Smooth muscle cell (in vitro differentiated cells): ENCODE measurements at regions not wholly inside any gene's neighbourhood (a gene's known extent, or its start where the extent isn't known, plus 50 kb on each side); places are given as distances from the start of the nearest gene placed in this dataset.

Experiments used
- DNase-seq: peaks from one replicate; lab custom pipeline; 2025; ENCODE audit not compliant: unreplicated experiment; lab: John Stamatoyannopoulos, UW
- H2AFZ ChIP-seq: fragments of 200-600 bp; sonication (generic); 2 replicates; pipeline ENCODE4 v1.6.0; 2016; ENCODE audit warnings: antibody characterized with exemption, low read depth, mild to moderate bottlenecking
- H3F3A ChIP-seq: fragments of 200-600 bp; sonication (generic); 2 replicates; pipeline ENCODE4 v1.6.0; 2017; ENCODE audit warnings: antibody characterized with exemption, low read depth
- H3K27ac ChIP-seq: fragments of 200-600 bp; sonication (generic); 2 replicates; pipeline ENCODE4 v1.5.1; 2016; ENCODE audit warnings: low read depth, mild to moderate bottlenecking
- H3K27me3 ChIP-seq: fragments of 200-600 bp; sonication (generic); 2 replicates; pipeline ENCODE4 v1.6.1; 2016; ENCODE audit warnings: low read depth, mild to moderate bottlenecking
- H3K36me3 ChIP-seq: fragments of 200-600 bp; sonication (generic); 2 replicates; pipeline ENCODE4 v1.5.1; 2016; ENCODE audit warnings: low read depth
- H3K4me1 ChIP-seq: fragments of 200-600 bp; sonication (generic); 2 replicates; pipeline ENCODE4 v1.5.1; 2016; ENCODE audit warnings: low read depth
- H3K4me2 ChIP-seq: fragments of 200-600 bp; sonication (generic); 2 replicates; pipeline ENCODE4 v1.6.0; 2016; ENCODE audit warnings: mild to moderate bottlenecking
- H3K4me3 ChIP-seq: fragments of 200-600 bp; sonication (generic); 2 replicates; pipeline ENCODE4 v1.5.1; 2016; ENCODE audit warnings: mild to moderate bottlenecking
- H3K79me2 ChIP-seq: fragments of 200-600 bp; sonication (generic); 2 replicates; pipeline ENCODE4 v1.6.0; 2016; ENCODE audit warnings: low read depth, mild to moderate bottlenecking
- H3K9ac ChIP-seq: fragments of 200-600 bp; sonication (generic); 2 replicates; pipeline ENCODE4 v1.6.0; 2016; ENCODE audit warnings: low read depth
- H3K9me3 ChIP-seq: fragments of 200-600 bp; sonication (generic); replicated peaks from 2 replicates; pipeline ENCODE4 v1.5.1; 2016; ENCODE audit warnings: low read depth
- H4K20me1 ChIP-seq: fragments of 200-600 bp; sonication (generic); 2 replicates; pipeline ENCODE4 v1.6.0; 2016; ENCODE audit warnings: low read depth
- CTCF ChIP-seq: fragments of 200-600 bp; sonication (generic); IDR thresholded peaks from 2 replicates; pipeline ENCODE4 v1.5.1; 2017; ENCODE audit warnings: borderline replicate concordance, mild to moderate bottlenecking, antibody characterized with exemption; ENCODE audit not compliant: insufficient read depth, poor library complexity, severe bottlenecking
- WGBS: methylation state at CpG from one replicate; pipeline ENCODE4 v1.1.7; 2016; ENCODE audit warnings: low lambda C conversion rate; 5-methylcytosine and 5-hydroxymethylcytosine counted together

GRCh38 chr4:119865389-119865788, 201.3 kb downstream of the MAD2L1 start:
- Histone ChIP-seq H4K20me1 (no peaks in the 10 kb centered on the region), H3K36me3 (no peaks in the 10 kb centered on the region), H3K27ac (no peak overlapping the region), H3K79me2 (no peaks in the 10 kb centered on the region), H3K9me3 (no peaks in the 10 kb centered on the region), H2AFZ (no peak overlapping the region), H3K4me3 (no peak overlapping the region), H3K9ac (no peak overlapping the region), H3F3A (no peaks in the 10 kb centered on the region), H3K4me2 (no peak overlapping the region), H3K4me1 (no peaks in the 10 kb centered on the region), H3K27me3 (no peaks in the 10 kb centered on the region)
- DNase-seq, result no peak
- no peak for TF ChIP-seq CTCF

GRCh38 chr4:119861731-119862130, 204.9 kb downstream of the MAD2L1 start:
- Histone ChIP-seq H3K36me3 (no peaks in the 10 kb centered on the region), H2AFZ (no peak overlapping the region), H3K4me3 (no peak overlapping the region), H3F3A (no peaks in the 10 kb centered on the region), H3K79me2 (no peaks in the 10 kb centered on the region), H4K20me1 (no peaks in the 10 kb centered on the region), H3K4me2 (no peak overlapping the region), H3K9ac (no peak overlapping the region), H3K27ac (no peak overlapping the region), H3K4me1 (peaks cover 4% of the 10 kb centered on the region), H3K27me3 (no peaks in the 10 kb centered on the region), H3K9me3 (no peaks in the 10 kb centered on the region)
- no peak for DNase-seq
- TF ChIP-seq CTCF, result no peak
- 87% methylated on average over 3 of the region's 3 CpGs for WGBS

- Histone ChIP-seq H3K36me3 (no peaks in the 10 kb centered on the region), H3F3A (no peaks in the 10 kb centered on the region), H3K4me3 (no peak overlapping the region), H3K27me3 (no peaks in the 10 kb centered on the region), H3K27ac (no peak overlapping the region), H3K9ac (no peak overlapping the region), H3K4me2 (no peak overlapping the region), H2AFZ (no peak overlapping the region), H3K9me3 (no peaks in the 10 kb centered on the region), H3K4me1 (peaks cover 4% of the 10 kb centered on the region), H4K20me1 (no peaks in the 10 kb centered on the region), H3K79me2 (no peaks in the 10 kb centered on the region)
- TF ChIP-seq CTCF, result no peak
- DNase-seq, result no peak
These were observed 208.5 kb downstream of the MAD2L1 start for GRCh38 chr4:119858176-119858575.

- Histone ChIP-seq H3K27me3 (no peaks in the 10 kb centered on the region), H3K27ac (no peak overlapping the region), H3K4me1 (peaks cover 4% of the 10 kb centered on the region), H3K4me2 (no peak overlapping the region), H3F3A (no peaks in the 10 kb centered on the region), H3K4me3 (no peak overlapping the region), H3K9ac (no peak overlapping the region), H3K36me3 (no peaks in the 10 kb centered on the region), H2AFZ (no peak overlapping the region), H4K20me1 (no peaks in the 10 kb centered on the region), H3K79me2 (no peaks in the 10 kb centered on the region), H3K9me3 (no peaks in the 10 kb centered on the region)
- DNase-seq, result no peak
- WGBS, result 57% methylated on average over 1 of the region's 1 CpG
- TF ChIP-seq CTCF, result no peak
These were observed 212.3 kb downstream of the MAD2L1 start for GRCh38 chr4:119854364-119854763.
